Adrenal gland (tissue), 9 donors: ENCODE measurements at regions not wholly inside any gene's neighbourhood (a gene's known extent, or its start where the extent isn't known, plus 50 kb on each side); places are given as distances from the start of the nearest gene placed in this dataset.

ENCODE experiments used
- DNase-seq, 7 donors: peaks; one replicate each; pipeline ENCODE4 v3.0.0-alpha.2; 2019 to 2020
- H3K27ac ChIP-seq, 5 donors: fragments of 200-600 bp; sonication (generic) in 4 of 5; 1 replicate in 3 of 5; 2 replicates in 2 of 5; pipeline versions ENCODE4 v1.5.1 to v1.8.0; 2016 to 2020; ENCODE audit warnings: mild to moderate bottlenecking in 1 of 5
- H3K27me3 ChIP-seq: fragments of 200-600 bp; 2 replicates; pipeline ENCODE4 v1.8.0; 2021
- H3K36me3 ChIP-seq, 2 donors: fragments of 200-600 bp; replicated peaks in 1 of 2; 1 replicate in 1 of 2; 2 replicates in 1 of 2; pipeline versions ENCODE4 v1.5.1 to v1.8.0; 2018 to 2022
- H3K4me1 ChIP-seq, 2 donors: fragments of 200-600 bp; replicated peaks in 1 of 2; 1 replicate in 1 of 2; 2 replicates in 1 of 2; pipeline versions ENCODE4 v1.5.1 to v1.8.0; 2018 to 2021
- H3K4me3 ChIP-seq, 4 donors: fragments of 200-600 bp; sonication (generic) in 3 of 4; one replicate each; pipeline ENCODE4 v1.5.1; 2016 to 2018
- H3K9me3 ChIP-seq, 3 donors: fragments of 200-600 bp; sonication (generic) in 1 of 3; replicated peaks in 1 of 3; 1 replicate in 2 of 3; 2 replicates in 1 of 3; pipeline versions ENCODE4 v1.5.1 to v1.8.0; 2016 to 2021
- CTCF ChIP-seq, 6 experiments: fragments of 450-650 bp in 4 of 6; fragments of 200-600 bp in 2 of 6; sonication (generic) in 1 of 6; IDR thresholded peaks; 1 replicate in 5 of 6; 2 replicates in 1 of 6; pipeline versions ENCODE4 v1.5.1 to v1.8.0; 2016 to 2021; ENCODE audit warnings: antibody characterized with exemption in 6 of 6, mild to moderate bottlenecking in 2 of 6, moderate library complexity in 1 of 6
- POLR2A ChIP-seq, 2 donors: fragments of 450-650 bp; IDR thresholded peaks; one replicate each; pipeline ENCODE4 v1.6.1; 2017; ENCODE audit warnings: antibody characterized with exemption in 2 of 2, mild to moderate bottlenecking in 2 of 2, moderate library complexity in 1 of 2
- WGBS, 4 donors: extraction: QIAGEN DNeasy Blood & Tissue Kit in 2 of 4; methylation state at CpG; one replicate each; pipeline versions ENCODE4 v1.1.5 to v1.1.7; 2013 to 2017; 5-methylcytosine and 5-hydroxymethylcytosine counted together
- intact Hi-C, 2 donors: fragments of 100-400 bp; cut with DNase I; formaldehyde crosslinking; loops; one replicate each; pipeline versions ENCODE4 v1.14.1 to v1.15.0; 2022 to 2023
- donor health status: healthy with polysubstance abuse.
- donor health status: Bipolar disorder and iron deficiency.
- donor health status: DM: yes; HTN: yes; CAD: no.
- donor health status: DM: no; HTN: no; CAD: no.
- donor health status: DM: no; HTN: no; CAD: no.

- Histone ChIP-seq H3K4me3 (no peak overlapping the region), H3K27ac (no peak overlapping the region), H3K27me3 (no peaks in the 10 kb centered on the region), H3K9me3 (no peaks in the 10 kb centered on the region), H3K36me3 (no peaks in the 10 kb centered on the region), H3K4me1 (no peaks in the 10 kb centered on the region)
- 87 to 92% (median 90%) methylated on average over 4 of the region's 4 CpGs for WGBS, 4 donors
- TF ChIP-seq CTCF (IDR thresholded peaks at IDR 0.05): no peak
- no peak for TF ChIP-seq POLR2A (IDR thresholded peaks at IDR 0.05)
- intact Hi-C loops: no loop called here
- no peak for DNase-seq
Measured at GRCh38 chr13:53854321-53854720, 825.7 kb downstream of the OLFM4 start.

DNA sequence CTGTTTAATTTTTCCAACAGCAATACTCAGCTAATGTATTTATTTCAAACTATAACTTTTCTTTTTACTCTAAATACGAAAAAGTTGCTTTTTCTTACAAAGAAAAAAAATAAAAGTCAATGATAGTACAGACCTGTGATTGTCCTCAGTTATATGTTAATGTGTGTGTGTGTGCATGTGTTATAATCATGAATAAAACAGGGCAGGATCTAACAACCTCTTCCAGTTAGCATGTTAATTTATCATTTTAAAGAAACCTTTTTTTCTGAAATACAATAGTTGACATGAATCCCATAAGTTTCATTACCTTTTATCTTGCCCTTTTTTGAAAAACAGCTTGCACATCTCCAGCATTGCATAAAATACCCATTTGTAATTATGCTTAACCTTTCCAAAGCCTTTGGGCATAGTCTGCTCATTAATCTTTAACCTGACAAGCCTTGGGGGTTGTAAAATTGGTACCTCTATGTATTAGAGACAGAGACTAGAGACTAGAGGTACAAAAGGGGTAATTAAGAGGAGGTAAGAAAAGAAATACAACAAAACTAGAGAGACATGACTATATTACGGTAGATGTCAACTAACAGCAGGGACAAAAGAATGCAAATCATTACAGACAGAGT, 828.1 kb downstream of the OLFM4 start:
- WGBS, 4 donors: 52 to 68% (median 66%) methylated on average over 2 of the region's 2 CpGs
- H3K4me3 ChIP-seq: no peak overlapping the region
- intact Hi-C loops: no loop called here
- H3K27me3 ChIP-seq: no peaks in the 10 kb centered on the region
- H3K27ac ChIP-seq: no peak overlapping the region
- TF ChIP-seq CTCF (IDR thresholded peaks at IDR 0.05) (no peak), POLR2A (IDR thresholded peaks at IDR 0.05) (no peak)
- DNase-seq: no peak
- H3K36me3 ChIP-seq: no peaks in the 10 kb centered on the region
- no peaks in the 10 kb centered on the region for H3K9me3 ChIP-seq
- no peaks in the 10 kb centered on the region for H3K4me1 ChIP-seq

DNA sequence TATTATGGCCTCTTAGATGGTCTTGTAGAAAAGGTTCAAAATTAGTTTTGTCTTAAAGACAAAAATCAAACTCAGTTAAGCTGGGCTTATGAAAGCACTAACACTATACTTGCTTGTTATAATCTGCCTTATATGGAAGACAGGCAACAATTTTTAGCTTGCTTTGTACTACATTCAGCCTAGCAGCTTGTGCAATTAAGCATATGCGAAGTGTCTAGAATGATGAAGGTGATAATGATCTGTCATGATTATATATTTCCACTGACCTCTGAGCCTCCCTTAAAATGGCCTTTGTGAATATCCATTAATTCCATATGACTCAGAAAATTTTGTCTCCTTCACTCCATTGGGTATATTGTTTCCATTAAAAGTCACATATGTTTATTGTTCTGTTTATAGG, 834.9 kb downstream of the OLFM4 start:
- intact Hi-C loops: no loop called here
- no peaks in the 10 kb centered on the region for H3K4me1 ChIP-seq
- no peak overlapping the region for H3K4me3 ChIP-seq
- no peak for DNase-seq
- WGBS, 4 donors: 65 to 80% (median 70%) methylated on average over 1 of the region's 1 CpG
- no peaks in the 10 kb centered on the region for H3K27me3 ChIP-seq
- no peaks in the 10 kb centered on the region for H3K9me3 ChIP-seq
- H3K27ac ChIP-seq: no peak overlapping the region
- TF ChIP-seq POLR2A (IDR thresholded peaks at IDR 0.05): no peak
- H3K36me3 ChIP-seq: no peaks in the 10 kb centered on the region

DNA sequence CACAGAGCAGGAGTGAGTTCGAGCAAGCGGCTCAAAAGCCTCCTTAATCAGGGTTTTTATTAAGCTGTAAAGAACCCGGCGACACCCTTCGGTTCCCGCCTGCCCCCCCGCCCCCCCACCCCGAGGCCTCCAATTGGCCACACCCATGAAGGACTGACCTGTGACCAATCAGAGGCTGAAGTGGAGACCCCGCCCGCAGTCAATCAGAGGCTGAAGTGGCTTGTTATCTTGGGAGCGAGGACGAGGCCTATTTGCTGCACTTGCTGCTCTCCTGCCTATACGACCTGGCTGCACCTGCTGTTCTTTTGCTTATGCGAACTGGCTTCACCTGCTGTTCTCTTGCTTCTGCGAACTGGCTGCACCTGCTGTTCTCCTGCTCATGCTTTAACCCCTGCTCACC, 844.9 kb downstream of the OLFM4 start:
- Histone ChIP-seq H3K4me1 (no peaks in the 10 kb centered on the region), H3K9me3 (no peaks in the 10 kb centered on the region), H3K27ac (no peak overlapping the region), H3K36me3 (no peaks in the 10 kb centered on the region), H3K27me3 (no peaks in the 10 kb centered on the region), H3K4me3 (no peak overlapping the region)
- 81 to 87% (median 85%) methylated on average over 15 of the region's 15 CpGs for WGBS, 4 donors
- no peak for DNase-seq
- intact Hi-C loops: no loop called here
- TF ChIP-seq POLR2A (IDR thresholded peaks at IDR 0.05): no peak

DNA sequence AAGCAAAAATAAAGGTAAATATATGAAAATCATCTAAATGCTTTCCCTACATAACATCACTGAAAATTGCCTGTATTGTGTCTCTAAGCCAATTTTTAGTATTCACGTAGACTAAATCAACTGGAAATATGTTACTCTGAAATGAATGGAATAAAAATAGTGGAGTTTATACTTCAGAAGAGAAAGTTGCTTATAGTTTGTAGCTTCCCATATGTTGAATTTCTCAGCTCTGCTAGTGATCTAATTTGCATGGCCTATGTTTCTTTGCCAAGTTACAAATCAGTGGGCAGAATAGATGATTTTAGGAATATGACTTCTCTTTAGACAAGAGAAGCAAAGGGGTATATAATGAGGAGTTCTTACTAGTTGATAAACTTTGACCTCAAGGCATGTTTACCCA, 850.2 kb downstream of the OLFM4 start:
- Histone ChIP-seq H3K4me1 (no peaks in the 10 kb centered on the region), H3K9me3 (no peaks in the 10 kb centered on the region), H3K36me3 (no peaks in the 10 kb centered on the region), H3K27ac (no peak overlapping the region), H3K4me3 (no peak overlapping the region), H3K27me3 (no peaks in the 10 kb centered on the region)
- no peak for TF ChIP-seq CTCF (IDR thresholded peaks at IDR 0.05)
- no peak for TF ChIP-seq POLR2A (IDR thresholded peaks at IDR 0.05)
- 64 to 75% (median 69%) methylated on average over 1 of the region's 1 CpG for WGBS, 4 donors
- no peak for DNase-seq
- intact Hi-C loops: no loop called here
